Endodermal cell (in vitro differentiated cells): ENCODE measurements at regions not wholly inside any gene's neighbourhood (a gene's known extent, or its start where the extent isn't known, plus 50 kb on each side); places are given as distances from the start of the nearest gene placed in this dataset.

Experiments used
- DNase-seq: peaks from one replicate; pipeline ENCODE4 v3.0.0-alpha.2; 2017
- H3K27ac ChIP-seq: 2 replicates; pipeline ENCODE4 v1.5.1; 2013; ENCODE audit warnings: mild to moderate bottlenecking, low read depth, low read length, moderate library complexity
- H3K27me3 ChIP-seq: 2 replicates; pipeline ENCODE4 v1.6.1; 2013; ENCODE audit warnings: mild to moderate bottlenecking, low read length, moderate library complexity; ENCODE audit not compliant: insufficient read depth, control insufficient read depth, poor library complexity, severe bottlenecking
- H3K36me3 ChIP-seq: 2 replicates; pipeline ENCODE4 v1.7.0; 2013; ENCODE audit warnings: mild to moderate bottlenecking, low read length, moderate library complexity; ENCODE audit not compliant: control insufficient read depth, insufficient read depth
- H3K4me1 ChIP-seq: one replicate; pipeline ENCODE4 v1.7.0; 2013; ENCODE audit warnings: low read length; ENCODE audit not compliant: control insufficient read depth, insufficient read depth
- H3K4me3 ChIP-seq: 2 replicates; pipeline ENCODE4 v1.5.1; 2013; ENCODE audit warnings: mild to moderate bottlenecking, low read length, moderate library complexity
- H3K9ac ChIP-seq: 2 replicates; pipeline ENCODE4 v1.6.1; 2013; ENCODE audit warnings: mild to moderate bottlenecking, low read length, moderate library complexity; ENCODE audit not compliant: poor library complexity, severe bottlenecking; ENCODE audit errors: extremely low read depth
- H3K9me3 ChIP-seq: 2 replicates; pipeline ENCODE4 v1.6.1; 2013; ENCODE audit warnings: mild to moderate bottlenecking, low read length, moderate library complexity; ENCODE audit not compliant: control insufficient read depth
- H3K27ac Mint-ChIP-seq: 2 replicates; pipeline ENCODE4 v1.8.0; 2020; ENCODE audit warnings: mixed read lengths
- H3K27me3 Mint-ChIP-seq: 2 replicates; pipeline ENCODE4 v1.8.0; 2021; ENCODE audit warnings: mild to moderate bottlenecking, mixed read lengths; ENCODE audit not compliant: insufficient read depth
- H3K36me3 Mint-ChIP-seq: 2 replicates; pipeline ENCODE4 v1.8.0; 2020; ENCODE audit warnings: low read depth, mixed read lengths
- H3K4me1 Mint-ChIP-seq: 2 replicates; pipeline ENCODE4 v1.8.0; 2020; ENCODE audit warnings: mixed read lengths
- H3K4me3 Mint-ChIP-seq: 2 replicates; pipeline ENCODE4 v1.8.0; 2020; ENCODE audit warnings: mild to moderate bottlenecking, moderate library complexity, mixed read lengths
- H3K9me3 Mint-ChIP-seq: 2 replicates; pipeline ENCODE4 v1.8.0; 2020; ENCODE audit warnings: mild to moderate bottlenecking, mixed read lengths
- CTCF ChIP-seq: fragments of 200-600 bp; sonication (generic); conservative IDR thresholded peaks from 2 replicates; pipeline ENCODE4 v1.5.0; 2021; ENCODE audit warnings: antibody characterized with exemption, mild to moderate bottlenecking
- WGBS, 2 experiments: methylation state at CpG; one replicate each; pipeline versions ENCODE4 v1.1.5 to v1.1.7; 2013; ENCODE audit warnings: missing lambda C conversion rate in 2 of 2, mixed read lengths in 1 of 2; ENCODE audit not compliant: insufficient coverage in 1 of 2, insufficient read length in 1 of 2; 5-methylcytosine and 5-hydroxymethylcytosine counted together

GRCh38 chr20:11989018-11989771 is 71.5 kb downstream of the BTBD3 start:
- DNase-seq = no peak
- no peak for TF ChIP-seq CTCF
- Mint-ChIP-seq H3K27me3 (no peaks in the 10 kb centered on the region), H3K36me3 (no peaks in the 10 kb centered on the region), H3K4me3 (no peak overlapping the region), H3K4me1 (peaks cover 44% of the 10 kb centered on the region), H3K27ac (no peak overlapping the region), H3K9me3 (no peaks in the 10 kb centered on the region)
- Histone ChIP-seq H3K4me1 (peaks cover 3% of the 10 kb centered on the region), H3K4me3 (no peak overlapping the region), H3K9me3 (no peaks in the 10 kb centered on the region), H3K27me3 (no peaks in the 10 kb centered on the region), H3K36me3 (no peaks in the 10 kb centered on the region), H3K27ac (no peak overlapping the region), H3K9ac (no peak overlapping the region)
- 91 to 97% methylated on average over 4 to 7 of the region's 7 CpGs for WGBS, 2 experiments

- H3K4me1 Mint-ChIP-seq = peaks cover 44% of the 10 kb centered on the region
- 60 to 65% methylated on average over 2 of the region's 2 CpGs for WGBS, 2 experiments
- Histone ChIP-seq H3K27ac (no peak overlapping the region), H3K4me3 (no peak overlapping the region), H3K9me3 (no peaks in the 10 kb centered on the region), H3K27me3 (no peaks in the 10 kb centered on the region), H3K9ac (no peak overlapping the region), H3K4me1 (peaks cover 6% of the 10 kb centered on the region), H3K36me3 (no peaks in the 10 kb centered on the region)
- TF ChIP-seq CTCF = no peak
- no peaks in the 10 kb centered on the region for H3K36me3 Mint-ChIP-seq
- peaks cover 12% of the 10 kb centered on the region for H3K27me3 Mint-ChIP-seq
- no peak overlapping the region for H3K4me3 Mint-ChIP-seq
- H3K27ac Mint-ChIP-seq = no peak overlapping the region
- H3K9me3 Mint-ChIP-seq = no peaks in the 10 kb centered on the region
- DNase-seq = no peak
These were observed 74.7 kb downstream of the BTBD3 start for GRCh38 chr20:11992426-11992825.

GRCh38 chr20:11993886-11994461 is 76.3 kb downstream of the BTBD3 start:
- peak; percentile 78 for DNase-seq
- Histone ChIP-seq H3K4me1 (peaks cover 6% of the 10 kb centered on the region), H3K36me3 (no peaks in the 10 kb centered on the region), H3K4me3 (no peak overlapping the region), H3K27ac (no peak overlapping the region), H3K27me3 (no peaks in the 10 kb centered on the region), H3K9ac (no peak overlapping the region), H3K9me3 (no peaks in the 10 kb centered on the region)
- no peak for TF ChIP-seq CTCF
- Mint-ChIP-seq H3K27ac (peak overlapping the region; percentile 59), H3K4me3 (no peak overlapping the region), H3K4me1 (peaks cover 32% of the 10 kb centered on the region), H3K9me3 (no peaks in the 10 kb centered on the region), H3K27me3 (peaks cover 12% of the 10 kb centered on the region), H3K36me3 (no peaks in the 10 kb centered on the region)
- WGBS, 2 experiments = 65 to 74% methylated on average over 7 of the region's 7 CpGs
